IMR-90 (cell line): ENCODE measurements at regions not wholly inside any gene's neighbourhood (a gene's known extent, or its start where the extent isn't known, plus 50 kb on each side); places are given as distances from the start of the nearest gene placed in this dataset.

ENCODE experiments used
- ATAC-seq: fragments of 200-7000 bp; cut with Tn5 transposase; 2 replicates; pipeline ENCODE4 v1.9.1; 2020; ENCODE audit warnings: low read depth, mild to moderate bottlenecking, moderate library complexity
- BruUV-seq: library from RNA; stranded (reverse); fragments of 400-500 nt; replicated peaks from 2 replicates; lab custom pipeline; 2021; lab: Mats Ljungman, UMichigan
- CTCF ChIA-PET: fragments of 300-600 bp; formaldehyde crosslinking; extraction: SDS; loops from one replicate; lab custom pipeline; 2021; ENCODE audit warnings: antibody characterized with exemption; lab: Yijun Ruan, JAX
- POLR2A ChIA-PET: fragments of 300-600 bp; sonication (Branson Sonifier 250); formaldehyde crosslinking; loops from one replicate; lab custom pipeline; 2022; ENCODE audit warnings: antibody characterized with exemption; ENCODE audit not compliant: unreplicated experiment; lab: Charles Lee
- DNase-seq: peaks from one replicate; pipeline ENCODE4 v3.0.0; 2013
- H2AFZ ChIP-seq: replicated peaks from 2 replicates; pipeline ENCODE3; 2013; ENCODE audit warnings: low read length, mild to moderate bottlenecking; ENCODE audit not compliant: poor library complexity
- H2AK5ac ChIP-seq: 2 replicates; pipeline ENCODE4 v1.6.1; 2013; ENCODE audit warnings: low read depth, low read length, inconsistent platforms
- H2AK9ac ChIP-seq: replicated peaks from 2 replicates; pipeline ENCODE3; 2013; ENCODE audit warnings: mild to moderate bottlenecking, low read depth, low read length, moderate library complexity; ENCODE audit not compliant: poor library complexity
- H2BK120ac ChIP-seq: 2 replicates; pipeline ENCODE4 v1.6.1; 2013; ENCODE audit warnings: low read depth, low read length, inconsistent platforms
- H2BK15ac ChIP-seq: 3 replicates; pipeline ENCODE4 v1.6.1; 2013; ENCODE audit warnings: low read depth, low read length, inconsistent platforms
- H2BK20ac ChIP-seq: 2 replicates; pipeline ENCODE4 v1.6.1; 2013; ENCODE audit warnings: low read depth, mild to moderate bottlenecking, inconsistent platforms, low read length, moderate library complexity
- H2BK5ac ChIP-seq: 2 replicates; pipeline ENCODE4 v1.6.1; 2013; ENCODE audit warnings: mild to moderate bottlenecking, low read depth, low read length, inconsistent platforms; ENCODE audit not compliant: poor library complexity, severe bottlenecking
- H3K14ac ChIP-seq: replicated peaks from 2 replicates; pipeline ENCODE4 v1.6.1; 2013; ENCODE audit warnings: low read depth, low read length, inconsistent platforms
- H3K18ac ChIP-seq: 2 replicates; pipeline ENCODE4 v1.6.1; 2013; ENCODE audit warnings: low read depth, low read length, control low read depth
- H3K23ac ChIP-seq: 2 replicates; pipeline ENCODE4 v1.6.1; 2013; ENCODE audit warnings: low read depth, low read length, inconsistent platforms
- H3K27ac ChIP-seq: 2 replicates; pipeline ENCODE4 v1.5.1; 2013; ENCODE audit warnings: mild to moderate bottlenecking, control low read depth, low read length; ENCODE audit not compliant: insufficient read depth
- H3K27me3 ChIP-seq: 2 replicates; pipeline ENCODE4 v1.6.1; 2013; ENCODE audit warnings: low read length; ENCODE audit not compliant: control insufficient read depth, insufficient read depth
- H3K36me3 ChIP-seq: 2 replicates; pipeline ENCODE4 v1.6.1; 2013; ENCODE audit warnings: low read length, mixed read lengths; ENCODE audit not compliant: control insufficient read depth, insufficient read depth
- H3K4ac ChIP-seq: 2 replicates; pipeline ENCODE4 v1.6.1; 2013; ENCODE audit warnings: low read depth, low read length, inconsistent platforms
- H3K4me1 ChIP-seq: 2 replicates; pipeline ENCODE4 v1.6.1; 2013; ENCODE audit warnings: low read length, mixed read lengths; ENCODE audit not compliant: control insufficient read depth, insufficient read depth
- H3K4me2 ChIP-seq: 2 replicates; pipeline ENCODE4 v1.6.1; 2013; ENCODE audit warnings: low read depth, mild to moderate bottlenecking, control low read depth, low read length, moderate library complexity
- H3K4me3 ChIP-seq: 2 replicates; pipeline ENCODE4 v1.5.1; 2013; ENCODE audit warnings: low read depth, mild to moderate bottlenecking, control low read depth, low read length, moderate library complexity; ENCODE audit not compliant: insufficient read depth
- H3K56ac ChIP-seq: 2 replicates; pipeline ENCODE4 v1.6.1; 2013; ENCODE audit warnings: low read length, inconsistent platforms; ENCODE audit not compliant: insufficient read depth; ENCODE audit errors: extremely low read depth
- H3K79me1 ChIP-seq, 2 experiments: 2 replicates each; pipeline ENCODE4 v1.6.1; 2013; ENCODE audit warnings: low read length in 2 of 2, inconsistent platforms in 1 of 2, low read depth in 1 of 2
- H3K9ac ChIP-seq: 2 replicates; pipeline ENCODE4 v1.6.1; 2013; ENCODE audit warnings: low read depth, low read length, control low read depth
- H3K9me1 ChIP-seq: 2 replicates; pipeline ENCODE4 v1.6.1; 2013; ENCODE audit warnings: low read length, inconsistent platforms; ENCODE audit not compliant: insufficient read depth
- H3K9me3 ChIP-seq: 2 replicates; pipeline ENCODE4 v1.6.1; 2013; ENCODE audit warnings: low read length; ENCODE audit not compliant: control insufficient read depth, insufficient read depth
- H4K20me1 ChIP-seq: 2 replicates; pipeline ENCODE4 v1.6.1; 2013; ENCODE audit warnings: low read length, inconsistent platforms; ENCODE audit not compliant: insufficient read depth
- H4K5ac ChIP-seq: 2 replicates; pipeline ENCODE4 v1.6.1; 2013; ENCODE audit warnings: mild to moderate bottlenecking, low read depth, low read length, control low read depth
- H4K8ac ChIP-seq, 2 experiments: 2 replicates each; pipeline ENCODE4 v1.6.1; 2013; ENCODE audit warnings: low read depth in 2 of 2, low read length in 2 of 2, control low read depth in 1 of 2, inconsistent platforms in 1 of 2
- H4K91ac ChIP-seq: 2 replicates; pipeline ENCODE4 v1.6.1; 2013; ENCODE audit warnings: low read depth, low read length, inconsistent platforms; ENCODE audit not compliant: insufficient read depth
- BHLHE40 ChIP-seq: fragments of 150-350 bp; IDR thresholded peaks from 2 replicates; pipeline ENCODE4 v1.6.1; 2016; ENCODE audit warnings: mild to moderate bottlenecking, low read depth, low read length
- CEBPB ChIP-seq: IDR thresholded peaks from 2 replicates; pipeline ENCODE4 v1.6.1; 2012; ENCODE audit warnings: low read depth, low read length, improper control_type of control experiment
- CHD1 ChIP-seq: IDR thresholded peaks from 2 replicates; pipeline ENCODE4 v1.6.1; 2012; ENCODE audit warnings: low read depth, low read length, improper control_type of control experiment
- CTCF ChIP-seq: conservative IDR thresholded peaks from 2 replicates; pipeline ENCODE4 v1.5.1; 2012; ENCODE audit warnings: mild to moderate bottlenecking, low read depth, low read length, improper control_type of control experiment
- FOS ChIP-seq: fragments of 150-350 bp; IDR thresholded peaks from 2 replicates; pipeline ENCODE4 v1.6.1; 2016; ENCODE audit warnings: low read depth, low read length
- MAFK ChIP-seq: IDR thresholded peaks from 2 replicates; pipeline ENCODE4 v1.6.1; 2012; ENCODE audit warnings: low read depth, low read length, improper control_type of control experiment
- MAZ ChIP-seq: IDR thresholded peaks from 2 replicates; pipeline ENCODE4 v1.6.1; 2012; ENCODE audit warnings: low read depth, mild to moderate bottlenecking, low read length, improper control_type of control experiment, moderate library complexity, borderline replicate concordance
- MXI1 ChIP-seq: IDR thresholded peaks from 2 replicates; pipeline ENCODE4 v1.6.1; 2012; ENCODE audit warnings: low read depth, mild to moderate bottlenecking, low read length, moderate library complexity, borderline replicate concordance
- NFE2L2 ChIP-seq: fragments of 150-350 bp; IDR thresholded peaks from 2 replicates; pipeline ENCODE4 v1.6.1; 2016; ENCODE audit warnings: low read depth, mild to moderate bottlenecking, low read length
- POLR2A ChIP-seq: IDR thresholded peaks from 2 replicates; pipeline ENCODE4 v1.6.1; 2012; ENCODE audit warnings: mild to moderate bottlenecking, low read depth, low read length
- RAD21 ChIP-seq: IDR thresholded peaks from 2 replicates; pipeline ENCODE4 v1.6.1; 2012; ENCODE audit warnings: low read length, improper control_type of control experiment
- RFX5 ChIP-seq: IDR thresholded peaks from 2 replicates; pipeline ENCODE4 v1.8.0; 2012; ENCODE audit warnings: low read depth, mild to moderate bottlenecking, low read length, moderate library complexity
- SMC3 ChIP-seq: fragments of 150-350 bp; IDR thresholded peaks from 2 replicates; pipeline ENCODE4 v1.6.1; 2016; ENCODE audit warnings: low read depth, mild to moderate bottlenecking, antibody characterized with exemption, low read length, moderate library complexity
- WGBS, 2 experiments: methylation state at CpG; one replicate each; pipeline versions ENCODE4 v1.1.5 to v1.1.7; 2013; ENCODE audit warnings: missing lambda C conversion rate in 2 of 2; ENCODE audit not compliant: insufficient read length in 1 of 2; ENCODE audit errors: extremely low coverage in 2 of 2; 5-methylcytosine and 5-hydroxymethylcytosine counted together
- dilution Hi-C: fragments of 300-500 bp; cut with HindIII; formaldehyde crosslinking; loops from one replicate; pipeline ENCODE4 v1.14.3; 2018; ENCODE audit warnings: low sequenced_read_pairs; ENCODE audit not compliant: unreplicated experiment
- in situ Hi-C: fragments of 300-500 bp; cut with MboI; formaldehyde crosslinking; loops from 3 replicates; pipeline ENCODE4 v1.14.3; 2019; ENCODE audit warnings: low sequenced_read_pairs, inconsistent platforms, mixed read lengths
- intact Hi-C: fragments of 100-400 bp; cut with micrococcal nuclease; formaldehyde crosslinking; loops from 2 replicates; pipeline ENCODE4 v1.10.0; 2022
- TF ChIP-seq, protein P1 (sequence below): fragments of 150-350 bp; IDR thresholded peaks from 2 replicates; pipeline ENCODE4 v1.6.1; 2017; ENCODE audit warnings: mild to moderate bottlenecking, antibody characterized with exemption, low read length, low read depth
- TF ChIP-seq, protein P2 (sequence below): fragments of 150-350 bp; IDR thresholded peaks from 2 replicates; pipeline ENCODE4 v1.6.1; 2016; ENCODE audit warnings: low read depth, mild to moderate bottlenecking, low read length, moderate library complexity, borderline replicate concordance

DNA sequence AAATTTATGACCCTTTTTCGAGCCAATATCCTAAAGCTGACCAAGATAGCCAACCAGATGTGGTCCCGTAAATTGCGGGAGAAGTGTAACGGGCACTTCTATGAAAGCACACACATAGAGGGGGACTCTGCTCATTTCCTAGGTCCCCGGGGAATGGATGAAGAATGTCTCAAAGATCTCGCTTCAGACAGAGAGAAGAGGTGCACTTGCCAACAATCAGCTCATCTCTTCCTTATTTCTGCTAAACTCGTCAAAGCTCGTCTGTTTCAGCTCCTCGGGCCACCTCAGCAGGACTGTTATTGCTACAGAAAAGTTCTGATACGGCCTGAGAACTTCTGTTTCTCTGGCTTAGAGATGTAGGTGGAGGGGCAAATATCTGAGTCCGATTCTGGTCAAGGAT, 71.8 kb downstream of the TM2D3 start:
- in situ Hi-C loops (no loop called here), intact Hi-C loops (no loop called here)

More for the DNA sequence above, 71.8 kb downstream of the TM2D3 start:
- H3K27me3 ChIP-seq: peaks cover 4% of the 10 kb centered on the region; the same call in 1 of the 2 replicates
- no peaks in the 10 kb centered on the region for H3K79me1 ChIP-seq
- H2AFZ ChIP-seq: no peak overlapping the region
- H3K4me1 ChIP-seq: no peaks in the 10 kb centered on the region
- H2BK5ac ChIP-seq: no peak overlapping the region
- H2AK9ac ChIP-seq: no peak overlapping the region
- ATAC-seq (no peak), DNase-seq (no peak)
- no peak overlapping the region for H3K4ac ChIP-seq
- no peak overlapping the region for H4K5ac ChIP-seq
- dilution Hi-C loops: no loop called here
- no peaks in the 10 kb centered on the region for H3K9me3 ChIP-seq
- no peak overlapping the region for H3K27ac ChIP-seq
- H4K20me1 ChIP-seq: no peaks in the 10 kb centered on the region
- H2BK20ac ChIP-seq: no peak overlapping the region
- no peak overlapping the region for H3K18ac ChIP-seq
- no peaks in the 10 kb centered on the region for H3K9me1 ChIP-seq
- H3K56ac ChIP-seq: no peak overlapping the region
- no TSS peak for BruUV-seq
- no peak overlapping the region for H3K14ac ChIP-seq
- no peak overlapping the region for H4K91ac ChIP-seq
- H2BK120ac ChIP-seq: no peak overlapping the region
- CTCF ChIA-PET: no interaction called here
- no CpG with 5 or more reads among the region's 11 CpGs for WGBS, 2 experiments
- H2BK15ac ChIP-seq: no peak overlapping the region
- H3K4me3 ChIP-seq: no peak overlapping the region
- no peak overlapping the region for H2AK5ac ChIP-seq
- no peak overlapping the region for H3K23ac ChIP-seq
- TF ChIP-seq RFX5: no peak
- no peak for TF ChIP-seq CTCF
- no peak for TF ChIP-seq CHD1
- TF ChIP-seq, protein P1, sequence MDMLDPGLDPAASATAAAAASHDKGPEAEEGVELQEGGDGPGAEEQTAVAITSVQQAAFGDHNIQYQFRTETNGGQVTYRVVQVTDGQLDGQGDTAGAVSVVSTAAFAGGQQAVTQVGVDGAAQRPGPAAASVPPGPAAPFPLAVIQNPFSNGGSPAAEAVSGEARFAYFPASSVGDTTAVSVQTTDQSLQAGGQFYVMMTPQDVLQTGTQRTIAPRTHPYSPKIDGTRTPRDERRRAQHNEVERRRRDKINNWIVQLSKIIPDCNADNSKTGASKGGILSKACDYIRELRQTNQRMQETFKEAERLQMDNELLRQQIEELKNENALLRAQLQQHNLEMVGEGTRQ: no peak
- no peak for TF ChIP-seq SMC3
- no peak for TF ChIP-seq MXI1
- no peak for TF ChIP-seq RAD21
- no peak for TF ChIP-seq CEBPB
- no peak for TF ChIP-seq NFE2L2
- no peak for TF ChIP-seq BHLHE40
- no peak for TF ChIP-seq MAFK
- TF ChIP-seq FOS: no peak
- TF ChIP-seq, protein P2, sequence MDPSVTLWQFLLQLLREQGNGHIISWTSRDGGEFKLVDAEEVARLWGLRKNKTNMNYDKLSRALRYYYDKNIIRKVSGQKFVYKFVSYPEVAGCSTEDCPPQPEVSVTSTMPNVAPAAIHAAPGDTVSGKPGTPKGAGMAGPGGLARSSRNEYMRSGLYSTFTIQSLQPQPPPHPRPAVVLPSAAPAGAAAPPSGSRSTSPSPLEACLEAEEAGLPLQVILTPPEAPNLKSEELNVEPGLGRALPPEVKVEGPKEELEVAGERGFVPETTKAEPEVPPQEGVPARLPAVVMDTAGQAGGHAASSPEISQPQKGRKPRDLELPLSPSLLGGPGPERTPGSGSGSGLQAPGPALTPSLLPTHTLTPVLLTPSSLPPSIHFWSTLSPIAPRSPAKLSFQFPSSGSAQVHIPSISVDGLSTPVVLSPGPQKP: no peak
- TF ChIP-seq POLR2A: no peak
- TF ChIP-seq MAZ: no peak
- no peak overlapping the region for H4K8ac ChIP-seq
- no peaks in the 10 kb centered on the region for H3K36me3 ChIP-seq
- POLR2A ChIA-PET: no interaction called here
- no peak overlapping the region for H3K4me2 ChIP-seq
- H3K9ac ChIP-seq: no peak overlapping the region
